ENCODE measurements at regions not wholly inside any gene's neighbourhood (a gene's known extent, or its start where the extent isn't known, plus 50 kb on each side); places are given as distances from the start of the nearest gene placed in this dataset.

- no peak for DNase-seq (ENCODE audit: low read depth)
Measured at GRCh38 chr2:176648700-176649297, 379.6 kb downstream of the MTX2 start.

- DNase-seq (ENCODE audit: low read depth): no peak
Measured at GRCh38 chr2:176650104-176650837, 381.0 kb downstream of the MTX2 start.

GRCh38 chr2:176650838-176651555, 381.8 kb downstream of the MTX2 start:
- no peak for DNase-seq (ENCODE audit: low read depth)

GRCh38 chr2:176652300-176653182, 383.3 kb downstream of the MTX2 start:
- no peak for DNase-seq (ENCODE audit: low read depth)

GRCh38 chr2:176653479-176654443, 384.5 kb downstream of the MTX2 start:
- no peak for DNase-seq (ENCODE audit: low read depth)

GRCh38 chr2:176656038-176656775, 387.0 kb downstream of the MTX2 start:
- DNase-seq (ENCODE audit: low read depth): no peak

GRCh38 chr2:176656776-176657140, 387.5 kb downstream of the MTX2 start:
- DNase-seq (ENCODE audit: low read depth): no peak

- DNase-seq (ENCODE audit: low read depth): no peak
Measured at GRCh38 chr2:176657393-176657792, 388.2 kb downstream of the MTX2 start.

- no peak for DNase-seq (ENCODE audit: low read depth)
Measured at GRCh38 chr2:176658708-176659107, 389.5 kb downstream of the MTX2 start.

- no peak for DNase-seq (ENCODE audit: low read depth)
Measured at GRCh38 chr2:176662753-176663152, 393.5 kb downstream of the MTX2 start.

- DNase-seq (ENCODE audit: low read depth): no peak
Measured at GRCh38 chr2:176664478-176664877, 395.2 kb downstream of the MTX2 start.

- DNase-seq (ENCODE audit: low read depth): no peak
Measured at GRCh38 chr2:176665086-176665485, 395.8 kb downstream of the MTX2 start.

GRCh38 chr2:176668912-176669311, 399.7 kb downstream of the MTX2 start:
- DNase-seq (ENCODE audit: low read depth): no peak

- DNase-seq (ENCODE audit: low read depth): no peak
Measured at GRCh38 chr2:176669398-176670174, 400.3 kb downstream of the MTX2 start.

GRCh38 chr2:176675271-176675949, 406.2 kb downstream of the MTX2 start:
- no peak for DNase-seq (ENCODE audit: low read depth)

- DNase-seq (ENCODE audit: low read depth): no peak
Measured at GRCh38 chr2:176677746-176678265, 408.6 kb downstream of the MTX2 start.

- no peak for DNase-seq (ENCODE audit: low read depth)
Measured at GRCh38 chr2:176678571-176678970, 409.3 kb downstream of the MTX2 start.

- no peak for DNase-seq (ENCODE audit: low read depth)
Measured at GRCh38 chr2:176679061-176679669, 409.9 kb downstream of the MTX2 start.

Data from stimulated activated CD8-positive, alpha-beta memory T cell treated with anti-CD3 and anti-CD28 coated beads, Interleukin-12 subunit alpha, Interleukin-12 subunit beta, amount 100 ng/mL, for 1 hour (primary cell).